Spleen (tissue), 7 donors: ENCODE measurements at regions not wholly inside any gene's neighbourhood (a gene's known extent, or its start where the extent isn't known, plus 50 kb on each side); places are given as distances from the start of the nearest gene placed in this dataset.

Experiments
- CTCF ChIP-seq, 11 experiments: fragments of 200-600 bp in 7 of 11; fragments of 450-650 bp in 4 of 11; sonication (generic) in 4 of 11; IDR thresholded peaks in 8 of 11; conservative IDR thresholded peaks in 3 of 11; 1 replicate in 7 of 11; 2 replicates in 4 of 11; pipeline versions ENCODE4 v1.4.0 to v1.8.0; 2016 to 2021; ENCODE audit warnings: antibody characterized with exemption in 11 of 11, inconsistent platforms in 4 of 11, mild to moderate bottlenecking in 1 of 11
- POLR2A ChIP-seq, 3 donors: fragments of 450-650 bp; IDR thresholded peaks; one replicate each; pipeline ENCODE4 v1.5.1; 2017; ENCODE audit warnings: antibody characterized with exemption in 3 of 3, mild to moderate bottlenecking in 1 of 3
- donor health status: DM: no; HTN: no; CAD: no; lungs with moderate emphysema.
- donor health status: DM: no; HTN: no; CAD: no.
- donor health status: DM: no; HTN: no; CAD: no.

GRCh38 chr1:100816049-100816448 is 78.6 kb downstream of the EXTL2 start:
- TF ChIP-seq CTCF (IDR thresholded peaks at IDR 0.05 in 8 of 11, conservative IDR thresholded peaks at IDR 0.05 in 3 of 11) (no peak), POLR2A (IDR thresholded peaks at IDR 0.05) (no peak)
